ENCODE measurements at regions not wholly inside any gene's neighbourhood (a gene's known extent, or its start where the extent isn't known, plus 50 kb on each side); places are given as distances from the start of the nearest gene placed in this dataset.

DNA sequence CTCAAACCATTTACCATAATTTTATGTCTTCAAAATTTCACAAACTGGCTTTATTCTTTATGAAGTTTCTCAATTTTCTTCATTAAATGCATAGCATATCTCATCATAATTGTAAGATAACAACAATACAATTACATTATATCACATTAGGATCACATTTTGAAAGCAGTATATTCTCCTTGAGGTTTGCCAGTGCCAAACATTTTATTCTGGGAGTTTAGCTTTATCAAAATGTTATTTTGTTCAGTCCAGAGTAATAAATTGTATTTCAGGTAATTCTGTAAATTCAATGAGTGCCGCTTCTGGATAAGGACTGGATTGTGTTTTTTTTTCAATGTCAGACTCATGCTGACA lies 234.6 kb upstream of the MIR17HG start (continued):
- TF ChIP-seq, protein P1, sequence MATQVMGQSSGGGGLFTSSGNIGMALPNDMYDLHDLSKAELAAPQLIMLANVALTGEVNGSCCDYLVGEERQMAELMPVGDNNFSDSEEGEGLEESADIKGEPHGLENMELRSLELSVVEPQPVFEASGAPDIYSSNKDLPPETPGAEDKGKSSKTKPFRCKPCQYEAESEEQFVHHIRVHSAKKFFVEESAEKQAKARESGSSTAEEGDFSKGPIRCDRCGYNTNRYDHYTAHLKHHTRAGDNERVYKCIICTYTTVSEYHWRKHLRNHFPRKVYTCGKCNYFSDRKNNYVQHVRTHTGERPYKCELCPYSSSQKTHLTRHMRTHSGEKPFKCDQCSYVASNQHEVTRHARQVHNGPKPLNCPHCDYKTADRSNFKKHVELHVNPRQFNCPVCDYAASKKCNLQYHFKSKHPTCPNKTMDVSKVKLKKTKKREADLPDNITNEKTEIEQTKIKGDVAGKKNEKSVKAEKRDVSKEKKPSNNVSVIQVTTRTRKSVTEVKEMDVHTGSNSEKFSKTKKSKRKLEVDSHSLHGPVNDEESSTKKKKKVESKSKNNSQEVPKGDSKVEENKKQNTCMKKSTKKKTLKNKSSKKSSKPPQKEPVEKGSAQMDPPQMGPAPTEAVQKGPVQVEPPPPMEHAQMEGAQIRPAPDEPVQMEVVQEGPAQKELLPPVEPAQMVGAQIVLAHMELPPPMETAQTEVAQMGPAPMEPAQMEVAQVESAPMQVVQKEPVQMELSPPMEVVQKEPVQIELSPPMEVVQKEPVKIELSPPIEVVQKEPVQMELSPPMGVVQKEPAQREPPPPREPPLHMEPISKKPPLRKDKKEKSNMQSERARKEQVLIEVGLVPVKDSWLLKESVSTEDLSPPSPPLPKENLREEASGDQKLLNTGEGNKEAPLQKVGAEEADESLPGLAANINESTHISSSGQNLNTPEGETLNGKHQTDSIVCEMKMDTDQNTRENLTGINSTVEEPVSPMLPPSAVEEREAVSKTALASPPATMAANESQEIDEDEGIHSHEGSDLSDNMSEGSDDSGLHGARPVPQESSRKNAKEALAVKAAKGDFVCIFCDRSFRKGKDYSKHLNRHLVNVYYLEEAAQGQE (IDR thresholded peaks at IDR 0.05; ENCODE audit: unreplicated experiment): no peak
- TF ChIP-seq EZH2phosphoT487 (IDR thresholded peaks at IDR 0.05; ENCODE audit: unreplicated experiment) (no peak), STAT1 (IDR thresholded peaks at IDR 0.05; ENCODE audit: unreplicated experiment) (no peak), EZH2 (IDR thresholded peaks at IDR 0.05; ENCODE audit: low read depth, unreplicated experiment) (no peak), JUNB (IDR thresholded peaks at IDR 0.05; ENCODE audit: unreplicated experiment) (no peak), NANOG (IDR thresholded peaks at IDR 0.05; ENCODE audit: borderline replicate concordance) (no peak), CREB1 (CRISPR knock-in tag; IDR thresholded peaks at IDR 0.05; ENCODE audit: low read depth) (no peak), ZNF331 (CRISPR knock-in tag; IDR thresholded peaks at IDR 0.05; ENCODE audit: low read depth) (no peak)
- TF ChIP-seq, protein P2, sequence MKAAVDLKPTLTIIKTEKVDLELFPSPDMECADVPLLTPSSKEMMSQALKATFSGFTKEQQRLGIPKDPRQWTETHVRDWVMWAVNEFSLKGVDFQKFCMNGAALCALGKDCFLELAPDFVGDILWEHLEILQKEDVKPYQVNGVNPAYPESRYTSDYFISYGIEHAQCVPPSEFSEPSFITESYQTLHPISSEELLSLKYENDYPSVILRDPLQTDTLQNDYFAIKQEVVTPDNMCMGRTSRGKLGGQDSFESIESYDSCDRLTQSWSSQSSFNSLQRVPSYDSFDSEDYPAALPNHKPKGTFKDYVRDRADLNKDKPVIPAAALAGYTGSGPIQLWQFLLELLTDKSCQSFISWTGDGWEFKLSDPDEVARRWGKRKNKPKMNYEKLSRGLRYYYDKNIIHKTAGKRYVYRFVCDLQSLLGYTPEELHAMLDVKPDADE (IDR thresholded peaks at IDR 0.05): no peak

DNA sequence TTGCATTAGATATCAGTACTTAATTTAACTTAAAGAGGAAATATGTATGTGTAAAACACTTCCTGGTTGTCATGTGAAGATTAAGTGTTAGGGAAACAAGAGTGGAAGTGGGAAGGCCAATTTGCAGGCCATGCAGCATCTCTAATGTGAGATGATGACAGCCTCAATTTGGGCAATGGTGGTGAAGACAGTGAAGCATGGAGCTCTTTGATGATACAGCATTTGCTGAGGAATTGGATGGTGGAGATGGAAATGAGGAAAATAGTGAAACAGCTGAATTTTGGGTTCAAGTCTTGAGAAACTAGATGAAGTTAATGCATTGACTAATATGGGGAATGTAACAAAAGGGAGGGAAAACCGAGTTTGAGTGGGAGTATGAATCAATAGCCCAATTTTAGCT lies 231.7 kb upstream of the MIR17HG start:
- ATAC-seq (no peak), DNase-seq (ENCODE audit: low spot score) (no peak)
- Histone ChIP-seq H3K27me3 (ENCODE audit: insufficient read depth) (no peaks in the 10 kb centered on the region), H2AFZ (no peak overlapping the region), H3K4me2 (no peak overlapping the region), H3F3A (replicated peaks; ENCODE audit: low read depth) (no peaks in the 10 kb centered on the region), H3K27ac (ENCODE audit: low read depth) (no peak overlapping the region), H3K79me2 (replicated peaks; ENCODE audit: insufficient read depth) (no peaks in the 10 kb centered on the region), H3K4me1 (ENCODE audit: insufficient read depth) (no peaks in the 10 kb centered on the region), H4K20me1 (replicated peaks; ENCODE audit: insufficient read depth) (no peaks in the 10 kb centered on the region), H3K9me2 (ENCODE audit: insufficient read depth) (no peaks in the 10 kb centered on the region; the same call in 1 of the 2 replicates), H3K4me3 (no peak overlapping the region), H3K36me3 (ENCODE audit: insufficient read depth) (no peaks in the 10 kb centered on the region)
- Mint-ChIP-seq H3K36me3 (ENCODE audit: low read depth) (no peaks in the 10 kb centered on the region), H3K4me3 (no peak overlapping the region), H3K27ac (no peak overlapping the region), H3K9me3 (no peaks in the 10 kb centered on the region), H3K27me3 (ENCODE audit: insufficient read depth, low read depth, poor library complexity) (peaks cover 2% of the 10 kb centered on the region), H3K4me1 (no peaks in the 10 kb centered on the region)
- TF ChIP-seq, protein P3, sequence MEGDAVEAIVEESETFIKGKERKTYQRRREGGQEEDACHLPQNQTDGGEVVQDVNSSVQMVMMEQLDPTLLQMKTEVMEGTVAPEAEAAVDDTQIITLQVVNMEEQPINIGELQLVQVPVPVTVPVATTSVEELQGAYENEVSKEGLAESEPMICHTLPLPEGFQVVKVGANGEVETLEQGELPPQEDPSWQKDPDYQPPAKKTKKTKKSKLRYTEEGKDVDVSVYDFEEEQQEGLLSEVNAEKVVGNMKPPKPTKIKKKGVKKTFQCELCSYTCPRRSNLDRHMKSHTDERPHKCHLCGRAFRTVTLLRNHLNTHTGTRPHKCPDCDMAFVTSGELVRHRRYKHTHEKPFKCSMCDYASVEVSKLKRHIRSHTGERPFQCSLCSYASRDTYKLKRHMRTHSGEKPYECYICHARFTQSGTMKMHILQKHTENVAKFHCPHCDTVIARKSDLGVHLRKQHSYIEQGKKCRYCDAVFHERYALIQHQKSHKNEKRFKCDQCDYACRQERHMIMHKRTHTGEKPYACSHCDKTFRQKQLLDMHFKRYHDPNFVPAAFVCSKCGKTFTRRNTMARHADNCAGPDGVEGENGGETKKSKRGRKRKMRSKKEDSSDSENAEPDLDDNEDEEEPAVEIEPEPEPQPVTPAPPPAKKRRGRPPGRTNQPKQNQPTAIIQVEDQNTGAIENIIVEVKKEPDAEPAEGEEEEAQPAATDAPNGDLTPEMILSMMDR (conservative IDR thresholded peaks at IDR 0.05; ENCODE audit: low read depth in 2 of 2): no peak
- TF ChIP-seq CREB1 (CRISPR knock-in tag; IDR thresholded peaks at IDR 0.05; ENCODE audit: low read depth) (no peak), NANOG (IDR thresholded peaks at IDR 0.05; ENCODE audit: borderline replicate concordance) (no peak), JUNB (IDR thresholded peaks at IDR 0.05; ENCODE audit: unreplicated experiment) (no peak), POLR2AphosphoS5 (IDR thresholded peaks at IDR 0.05; ENCODE audit: low read depth) (no peak)
- TF ChIP-seq, protein P4, sequence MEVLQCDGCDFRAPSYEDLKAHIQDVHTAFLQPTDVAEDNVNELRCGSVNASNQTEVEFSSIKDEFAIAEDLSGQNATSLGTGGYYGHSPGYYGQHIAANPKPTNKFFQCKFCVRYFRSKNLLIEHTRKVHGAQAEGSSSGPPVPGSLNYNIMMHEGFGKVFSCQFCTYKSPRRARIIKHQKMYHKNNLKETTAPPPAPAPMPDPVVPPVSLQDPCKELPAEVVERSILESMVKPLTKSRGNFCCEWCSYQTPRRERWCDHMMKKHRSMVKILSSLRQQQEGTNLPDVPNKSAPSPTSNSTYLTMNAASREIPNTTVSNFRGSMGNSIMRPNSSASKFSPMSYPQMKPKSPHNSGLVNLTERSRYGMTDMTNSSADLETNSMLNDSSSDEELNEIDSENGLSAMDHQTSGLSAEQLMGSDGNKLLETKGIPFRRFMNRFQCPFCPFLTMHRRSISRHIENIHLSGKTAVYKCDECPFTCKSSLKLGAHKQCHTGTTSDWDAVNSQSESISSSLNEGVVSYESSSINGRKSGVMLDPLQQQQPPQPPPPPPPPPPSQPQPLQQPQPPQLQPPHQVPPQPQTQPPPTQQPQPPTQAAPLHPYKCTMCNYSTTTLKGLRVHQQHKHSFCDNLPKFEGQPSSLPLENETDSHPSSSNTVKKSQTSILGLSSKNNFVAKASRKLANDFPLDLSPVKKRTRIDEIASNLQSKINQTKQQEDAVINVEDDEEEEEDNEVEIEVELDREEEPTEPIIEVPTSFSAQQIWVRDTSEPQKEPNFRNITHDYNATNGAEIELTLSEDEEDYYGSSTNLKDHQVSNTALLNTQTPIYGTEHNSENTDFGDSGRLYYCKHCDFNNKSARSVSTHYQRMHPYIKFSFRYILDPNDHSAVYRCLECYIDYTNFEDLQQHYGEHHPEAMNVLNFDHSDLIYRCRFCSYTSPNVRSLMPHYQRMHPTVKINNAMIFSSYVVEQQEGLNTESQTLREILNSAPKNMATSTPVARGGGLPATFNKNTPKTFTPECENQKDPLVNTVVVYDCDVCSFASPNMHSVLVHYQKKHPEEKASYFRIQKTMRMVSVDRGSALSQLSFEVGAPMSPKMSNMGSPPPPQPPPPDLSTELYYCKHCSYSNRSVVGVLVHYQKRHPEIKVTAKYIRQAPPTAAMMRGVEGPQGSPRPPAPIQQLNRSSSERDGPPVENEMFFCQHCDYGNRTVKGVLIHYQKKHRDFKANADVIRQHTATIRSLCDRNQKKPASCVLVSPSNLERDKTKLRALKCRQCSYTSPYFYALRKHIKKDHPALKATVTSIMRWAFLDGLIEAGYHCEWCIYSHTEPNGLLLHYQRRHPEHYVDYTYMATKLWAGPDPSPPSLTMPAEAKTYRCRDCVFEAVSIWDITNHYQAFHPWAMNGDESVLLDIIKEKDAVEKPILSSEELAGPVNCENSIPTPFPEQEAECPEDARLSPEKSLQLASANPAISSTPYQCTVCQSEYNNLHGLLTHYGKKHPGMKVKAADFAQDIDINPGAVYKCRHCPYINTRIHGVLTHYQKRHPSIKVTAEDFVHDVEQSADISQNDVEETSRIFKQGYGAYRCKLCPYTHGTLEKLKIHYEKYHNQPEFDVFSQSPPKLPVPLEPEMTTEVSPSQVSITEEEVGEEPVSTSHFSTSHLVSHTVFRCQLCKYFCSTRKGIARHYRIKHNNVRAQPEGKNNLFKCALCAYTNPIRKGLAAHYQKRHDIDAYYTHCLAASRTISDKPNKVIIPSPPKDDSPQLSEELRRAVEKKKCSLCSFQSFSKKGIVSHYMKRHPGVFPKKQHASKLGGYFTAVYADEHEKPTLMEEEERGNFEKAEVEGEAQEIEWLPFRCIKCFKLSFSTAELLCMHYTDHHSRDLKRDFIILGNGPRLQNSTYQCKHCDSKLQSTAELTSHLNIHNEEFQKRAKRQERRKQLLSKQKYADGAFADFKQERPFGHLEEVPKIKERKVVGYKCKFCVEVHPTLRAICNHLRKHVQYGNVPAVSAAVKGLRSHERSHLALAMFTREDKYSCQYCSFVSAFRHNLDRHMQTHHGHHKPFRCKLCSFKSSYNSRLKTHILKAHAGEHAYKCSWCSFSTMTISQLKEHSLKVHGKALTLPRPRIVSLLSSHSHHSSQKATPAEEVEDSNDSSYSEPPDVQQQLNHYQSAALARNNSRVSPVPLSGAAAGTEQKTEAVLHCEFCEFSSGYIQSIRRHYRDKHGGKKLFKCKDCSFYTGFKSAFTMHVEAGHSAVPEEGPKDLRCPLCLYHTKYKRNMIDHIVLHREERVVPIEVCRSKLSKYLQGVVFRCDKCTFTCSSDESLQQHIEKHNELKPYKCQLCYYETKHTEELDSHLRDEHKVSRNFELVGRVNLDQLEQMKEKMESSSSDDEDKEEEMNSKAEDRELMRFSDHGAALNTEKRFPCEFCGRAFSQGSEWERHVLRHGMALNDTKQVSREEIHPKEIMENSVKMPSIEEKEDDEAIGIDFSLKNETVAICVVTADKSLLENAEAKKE (CRISPR knock-in tag; IDR thresholded peaks at IDR 0.05): no peak

Measured in GM23338 (cell line).